PFSK-1 (cell line): ENCODE measurements at regions not wholly inside any gene's neighbourhood (a gene's known extent, or its start where the extent isn't known, plus 50 kb on each side); places are given as distances from the start of the nearest gene placed in this dataset.

ENCODE experiments used
- FOXP2 ChIP-seq: optimal IDR thresholded peaks from 2 replicates; pipeline ENCODE3; 2011; ENCODE audit warnings: borderline replicate concordance, control low read depth, inconsistent platforms; ENCODE audit not compliant: insufficient read depth; ENCODE audit errors: extremely low read length, extremely low read depth
- POLR2AphosphoS5 ChIP-seq: IDR thresholded peaks from 2 replicates; pipeline ENCODE4 v1.6.1; 2012; ENCODE audit warnings: low read depth, mild to moderate bottlenecking, control low read depth, low read length, moderate library complexity
- REST ChIP-seq, 2 experiments: IDR thresholded peaks; 2 replicates each; pipeline versions ENCODE4 v1.6.1 to v1.8.0; 2011 to 2012; ENCODE audit warnings: low read depth in 2 of 2, low read length in 2 of 2, control low read depth in 1 of 2, inconsistent platforms in 1 of 2, mild to moderate bottlenecking in 1 of 2, moderate library complexity in 1 of 2; ENCODE audit not compliant: insufficient read depth in 1 of 2
- SIN3A ChIP-seq: IDR thresholded peaks from 2 replicates; pipeline ENCODE4 v1.6.1; 2012; ENCODE audit warnings: mild to moderate bottlenecking, low read length, moderate library complexity, borderline replicate concordance; ENCODE audit not compliant: insufficient read depth
- TAF1 ChIP-seq: IDR thresholded peaks from 2 replicates; pipeline ENCODE4 v1.6.1; 2012; ENCODE audit warnings: low read length, control low read depth, borderline replicate concordance; ENCODE audit not compliant: insufficient read depth

GRCh38 chr6:149202100-149202499, 115.4 kb upstream of the TAB2 start:
- TF ChIP-seq SIN3A, result no peak
- TF ChIP-seq FOXP2, result no peak
- no peak for TF ChIP-seq TAF1
- TF ChIP-seq REST (IDR thresholded peaks at IDR 0.05; ENCODE audit: insufficient read depth in 1 of 2, low read depth in 2 of 2, low read length in 2 of 2), result no peak
- no peak for TF ChIP-seq POLR2AphosphoS5

GRCh38 chr6:149202952-149203351, 114.6 kb upstream of the TAB2 start:
- TF ChIP-seq FOXP2, result no peak
- no peak for TF ChIP-seq TAF1
- no peak for TF ChIP-seq SIN3A
- no peak for TF ChIP-seq POLR2AphosphoS5

GRCh38 chr6:149203509-149203908, 114.0 kb upstream of the TAB2 start:
- no peak for TF ChIP-seq FOXP2
- no peak for TF ChIP-seq REST (IDR thresholded peaks at IDR 0.05; ENCODE audit: insufficient read depth in 1 of 2, low read depth in 2 of 2, low read length in 2 of 2)
- no peak for TF ChIP-seq SIN3A
- TF ChIP-seq POLR2AphosphoS5, result no peak
- TF ChIP-seq TAF1, result no peak

- TF ChIP-seq REST (IDR thresholded peaks at IDR 0.05; ENCODE audit: insufficient read depth in 1 of 2, low read depth in 2 of 2, low read length in 2 of 2) (no peak), FOXP2 (no peak), POLR2AphosphoS5 (no peak), SIN3A (no peak), TAF1 (no peak)
Observed at GRCh38 chr6:149208134-149208601, 109.3 kb upstream of the TAB2 start.

GRCh38 chr6:149209871-149210775, 107.4 kb upstream of the TAB2 start:
- TF ChIP-seq REST (IDR thresholded peaks at IDR 0.05; ENCODE audit: insufficient read depth in 1 of 2, low read depth in 2 of 2, low read length in 2 of 2) (no peak), SIN3A (no peak), TAF1 (no peak), FOXP2 (no peak), POLR2AphosphoS5 (no peak)
